Stomach (tissue), 8 donors: ENCODE measurements at regions not wholly inside any gene's neighbourhood (a gene's known extent, or its start where the extent isn't known, plus 50 kb on each side); places are given as distances from the start of the nearest gene placed in this dataset.

Source experiments
- DNase-seq, 2 donors: peaks; one replicate each; pipeline versions ENCODE4 v3.0.0 to v3.0.0-alpha.2; 2013 to 2019
- H3K27ac ChIP-seq, 5 donors: fragments of 200-600 bp in 4 of 5; sonication (generic) in 4 of 5; one replicate each; pipeline ENCODE4 v1.5.1; 2013 to 2019; ENCODE audit warnings: mild to moderate bottlenecking in 1 of 5, moderate library complexity in 1 of 5
- H3K27me3 ChIP-seq, 3 donors: fragments of 200-600 bp; sonication (generic); one replicate each; pipeline ENCODE4 v1.5.1; 2017 to 2019; ENCODE audit warnings: mixed run types in 1 of 3
- H3K36me3 ChIP-seq, 4 donors: fragments of 200-600 bp; sonication (generic); 1 replicate in 3 of 4; 2 replicates in 1 of 4; pipeline ENCODE4 v1.5.1; 2016 to 2019
- H3K4me1 ChIP-seq, 4 donors: fragments of 200-600 bp; sonication (generic); one replicate each; pipeline ENCODE4 v1.5.1; 2016 to 2019
- H3K4me3 ChIP-seq, 4 donors: fragments of 200-600 bp; sonication (generic) in 3 of 4; one replicate each; pipeline ENCODE4 v1.5.1; 2016 to 2019; ENCODE audit warnings: mild to moderate bottlenecking in 1 of 4
- H3K9me3 ChIP-seq, 4 donors: fragments of 200-600 bp; sonication (generic); one replicate each; pipeline ENCODE4 v1.5.1; 2016 to 2019
- CTCF ChIP-seq, 7 experiments: fragments of 450-650 bp in 4 of 7; fragments of 200-600 bp in 3 of 7; sonication (generic) in 3 of 7; IDR thresholded peaks; one replicate each; pipeline ENCODE4 v1.5.1; 2016 to 2019; ENCODE audit warnings: antibody characterized with exemption in 7 of 7, control low read depth in 2 of 7, mild to moderate bottlenecking in 1 of 7
- EP300 ChIP-seq: sonication (generic); formaldehyde crosslinking; IDR thresholded peaks from one replicate; pipeline ENCODE4 v1.6.1; 2017; ENCODE audit warnings: antibody characterized with exemption
- POLR2A ChIP-seq, 4 donors: fragments of 450-650 bp; IDR thresholded peaks; one replicate each; pipeline ENCODE4 v1.6.1; 2016; ENCODE audit warnings: antibody characterized with exemption in 4 of 4, control low read depth in 2 of 4, mild to moderate bottlenecking in 1 of 4, moderate library complexity in 1 of 4
- POLR2AphosphoS5 ChIP-seq, 3 donors: sonication (generic); formaldehyde crosslinking; IDR thresholded peaks; one replicate each; pipeline ENCODE4 v1.6.1; 2016; ENCODE audit warnings: antibody characterized with exemption in 3 of 3
- WGBS, 5 donors: extraction: QIAGEN DNeasy Blood & Tissue Kit in 3 of 5; methylation state at CpG; one replicate each; pipeline versions ENCODE4 v1.1.5 to v1.1.7; 2013 to 2018; 5-methylcytosine and 5-hydroxymethylcytosine counted together
- intact Hi-C: fragments of 100-400 bp; cut with DNase I; formaldehyde crosslinking; loops from one replicate; pipeline ENCODE4 v1.15.1; 2023; ENCODE audit warnings: low total_unique reads
- donor health status: healthy with polysubstance abuse.
- donor health status: Bipolar disorder and iron deficiency.
- donor health status: healthy.

- no peak for DNase-seq
- intact Hi-C loops = no loop called here
- H3K9me3 ChIP-seq = no peaks in the 10 kb centered on the region
- 59 to 87% (median 79%) methylated on average over 2 of the region's 2 CpGs for WGBS, 5 donors
- no peak overlapping the region for H3K27ac ChIP-seq
- no peak overlapping the region for H3K4me3 ChIP-seq
- no peaks in the 10 kb centered on the region for H3K27me3 ChIP-seq
- no peaks in the 10 kb centered on the region for H3K36me3 ChIP-seq
- TF ChIP-seq CTCF (IDR thresholded peaks at IDR 0.05) (no peak), POLR2A (IDR thresholded peaks at IDR 0.05) (no peak), POLR2AphosphoS5 (IDR thresholded peaks at IDR 0.05) (no peak), EP300 (no peak)
- no peaks in the 10 kb centered on the region for H3K4me1 ChIP-seq
These were observed 406.9 kb downstream of the LRFN5 start for GRCh38 chr14:42013559-42013958.

- intact Hi-C loops = no loop called here
- no peak overlapping the region for H3K27ac ChIP-seq
- no peaks in the 10 kb centered on the region for H3K27me3 ChIP-seq
- DNase-seq = no peak
- no peaks in the 10 kb centered on the region for H3K4me1 ChIP-seq
- no peak overlapping the region for H3K4me3 ChIP-seq
- TF ChIP-seq CTCF (IDR thresholded peaks at IDR 0.05) (no peak), POLR2A (IDR thresholded peaks at IDR 0.05) (no peak), EP300 (no peak), POLR2AphosphoS5 (IDR thresholded peaks at IDR 0.05) (no peak)
- no peaks in the 10 kb centered on the region for H3K36me3 ChIP-seq
- no peaks in the 10 kb centered on the region for H3K9me3 ChIP-seq
These were observed 406.5 kb downstream of the LRFN5 start for GRCh38 chr14:42013153-42013552.

GRCh38 chr14:42011221-42011620 is 404.5 kb downstream of the LRFN5 start:
- no peak for DNase-seq
- no peak overlapping the region for H3K27ac ChIP-seq
- H3K4me1 ChIP-seq = no peaks in the 10 kb centered on the region
- H3K4me3 ChIP-seq = no peak overlapping the region
- WGBS, 5 donors = 26 to 48% (median 34%) methylated on average over 1 of the region's 1 CpG
- no peaks in the 10 kb centered on the region for H3K9me3 ChIP-seq
- no peaks in the 10 kb centered on the region for H3K36me3 ChIP-seq
- intact Hi-C loops = no loop called here
- no peak for TF ChIP-seq POLR2A (IDR thresholded peaks at IDR 0.05)
- no peak for TF ChIP-seq CTCF (IDR thresholded peaks at IDR 0.05)
- no peaks in the 10 kb centered on the region for H3K27me3 ChIP-seq

- intact Hi-C loops = no loop called here
- Histone ChIP-seq H3K4me1 (no peaks in the 10 kb centered on the region), H3K36me3 (no peaks in the 10 kb centered on the region), H3K27ac (no peak overlapping the region), H3K27me3 (no peaks in the 10 kb centered on the region), H3K4me3 (no peak overlapping the region), H3K9me3 (no peaks in the 10 kb centered on the region)
- TF ChIP-seq EP300 = no peak
- TF ChIP-seq POLR2AphosphoS5 (IDR thresholded peaks at IDR 0.05) = no peak
- no peak for TF ChIP-seq POLR2A (IDR thresholded peaks at IDR 0.05)
- no peak for TF ChIP-seq CTCF (IDR thresholded peaks at IDR 0.05)
- DNase-seq = no peak
- 17 to 37% (median 33%) methylated on average over 1 of the region's 1 CpG for WGBS, 5 donors
These were observed 397.6 kb downstream of the LRFN5 start for GRCh38 chr14:42004321-42004720.

GRCh38 chr14:42002141-42002540 is 395.5 kb downstream of the LRFN5 start:
- Histone ChIP-seq H3K4me1 (no peaks in the 10 kb centered on the region), H3K27ac (no peak overlapping the region), H3K36me3 (no peaks in the 10 kb centered on the region), H3K4me3 (no peak overlapping the region), H3K9me3 (no peaks in the 10 kb centered on the region), H3K27me3 (no peaks in the 10 kb centered on the region)
- intact Hi-C loops = no loop called here
- DNase-seq = no peak
- no peak for TF ChIP-seq POLR2AphosphoS5 (IDR thresholded peaks at IDR 0.05)
- WGBS, 5 donors = 68 to 79% (median 70%) methylated on average over 2 of the region's 2 CpGs
